H7 (cell line): ENCODE measurements at regions not wholly inside any gene's neighbourhood (a gene's known extent, or its start where the extent isn't known, plus 50 kb on each side); places are given as distances from the start of the nearest gene placed in this dataset.

ENCODE experiments used
- DNase-seq: peaks from one replicate; pipeline ENCODE4 v3.0.0; 2012
- H3K27me3 ChIP-seq: 2 replicates; pipeline ENCODE4 v1.6.0; 2011; ENCODE audit warnings: mild to moderate bottlenecking, low read length; ENCODE audit not compliant: control insufficient read depth, insufficient read depth
- H3K36me3 ChIP-seq: replicated peaks from 2 replicates; pipeline ENCODE4 v1.5.1; 2011; ENCODE audit warnings: low read length; ENCODE audit not compliant: control insufficient read depth, insufficient read depth
- H3K4me3 ChIP-seq: 2 replicates; pipeline ENCODE4 v1.5.1; 2011; ENCODE audit warnings: low read depth, mild to moderate bottlenecking, control low read depth, low read length, moderate library complexity; ENCODE audit not compliant: insufficient read depth

DNA sequence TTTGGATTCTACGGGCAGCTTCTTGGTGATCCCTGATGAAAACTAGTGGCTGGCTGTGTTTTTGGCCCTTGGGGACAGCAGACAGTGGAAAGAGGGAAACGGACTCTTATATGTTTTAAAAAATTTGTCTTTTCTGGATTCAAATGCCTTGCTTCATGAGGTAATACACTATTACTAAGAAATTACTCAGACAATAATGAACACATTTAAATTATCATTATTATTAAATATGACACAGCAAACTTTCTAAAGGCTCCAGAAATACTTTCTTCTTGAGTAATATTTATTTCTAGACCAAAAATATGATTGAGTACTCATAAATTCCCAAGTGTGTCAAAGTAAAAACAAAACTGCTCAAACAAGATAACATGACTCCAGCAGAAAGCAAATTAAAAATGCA lies 520.7 kb upstream of the AADAT start:
- no peak for DNase-seq
- Histone ChIP-seq H3K27me3 (no peaks in the 10 kb centered on the region), H3K36me3 (no peaks in the 10 kb centered on the region), H3K4me3 (no peak overlapping the region)

DNA sequence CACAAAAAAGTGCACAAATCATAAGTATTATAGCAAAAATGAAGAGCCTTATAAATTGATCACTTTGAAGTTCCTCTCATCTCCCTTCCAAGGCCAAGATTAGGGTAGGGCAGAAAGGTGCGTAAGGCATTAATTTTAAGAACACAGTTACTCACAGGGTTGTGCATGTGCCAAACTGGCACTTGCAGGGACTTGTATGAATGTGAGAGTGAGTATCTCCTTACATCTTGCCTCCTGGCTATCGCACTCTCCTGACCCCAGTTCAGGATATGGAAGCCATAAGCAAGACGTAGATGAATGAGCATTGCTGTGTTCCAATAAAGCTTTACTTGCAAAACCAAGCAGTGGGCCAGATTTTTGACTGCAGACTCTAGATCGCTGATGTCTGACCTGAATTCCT lies 510.1 kb upstream of the AADAT start:
- Histone ChIP-seq H3K27me3 (no peaks in the 10 kb centered on the region), H3K4me3 (no peak overlapping the region), H3K36me3 (no peaks in the 10 kb centered on the region)
- no peak for DNase-seq

DNA sequence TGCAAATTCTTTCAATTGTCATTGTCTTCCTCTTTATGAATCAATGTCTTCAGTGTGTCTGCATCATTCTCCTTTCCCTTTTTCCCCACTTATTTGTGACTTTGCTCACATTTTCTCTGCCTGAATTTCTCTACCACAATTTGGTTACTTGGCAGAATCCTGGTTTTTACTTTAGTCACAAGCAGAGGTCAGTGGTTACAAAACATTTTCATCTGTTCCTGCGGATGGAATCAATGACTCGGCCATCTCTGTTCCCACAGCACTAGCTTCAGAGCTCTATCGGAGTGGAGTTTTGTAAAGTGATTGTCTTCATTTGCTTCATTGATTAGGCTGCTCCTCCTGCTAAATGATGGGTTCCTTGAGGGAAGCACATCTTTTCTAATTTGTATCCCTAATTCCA lies 501.3 kb upstream of the AADAT start:
- DNase-seq: no peak
- H3K36me3 ChIP-seq: no peaks in the 10 kb centered on the region
- no peaks in the 10 kb centered on the region for H3K27me3 ChIP-seq
- H3K4me3 ChIP-seq: no peak overlapping the region

DNA sequence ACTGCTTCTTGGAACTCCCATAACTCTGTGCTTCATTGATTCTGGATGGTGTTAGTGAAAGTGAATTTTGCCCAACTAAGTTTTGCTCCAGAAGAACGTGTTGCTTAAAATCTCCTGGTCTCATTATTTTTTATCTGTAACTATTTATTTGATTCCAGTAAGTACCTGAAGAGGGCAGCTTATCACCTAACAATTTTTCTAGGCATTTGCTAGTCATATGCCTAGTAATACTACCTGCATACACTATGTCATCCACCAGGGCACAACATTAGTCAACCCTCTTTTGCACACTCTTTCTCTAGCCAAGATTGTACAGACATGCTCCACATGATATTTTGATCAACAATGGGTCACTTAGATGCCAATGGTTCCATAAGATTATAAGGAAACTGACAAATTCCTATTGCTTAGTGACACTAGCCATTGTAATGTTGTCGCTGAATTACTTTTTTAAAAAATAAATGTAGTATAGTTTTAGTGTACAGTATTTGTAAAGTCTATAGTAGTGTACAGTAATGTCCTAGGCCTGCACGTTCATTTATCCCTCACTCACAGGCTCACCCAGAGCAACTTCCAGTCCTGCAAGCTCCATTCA lies 499.9 kb upstream of the AADAT start:
- DNase-seq: peak; percentile 2
- H3K27me3 ChIP-seq: no peaks in the 10 kb centered on the region
- no peaks in the 10 kb centered on the region for H3K36me3 ChIP-seq
- no peak overlapping the region for H3K4me3 ChIP-seq

DNA sequence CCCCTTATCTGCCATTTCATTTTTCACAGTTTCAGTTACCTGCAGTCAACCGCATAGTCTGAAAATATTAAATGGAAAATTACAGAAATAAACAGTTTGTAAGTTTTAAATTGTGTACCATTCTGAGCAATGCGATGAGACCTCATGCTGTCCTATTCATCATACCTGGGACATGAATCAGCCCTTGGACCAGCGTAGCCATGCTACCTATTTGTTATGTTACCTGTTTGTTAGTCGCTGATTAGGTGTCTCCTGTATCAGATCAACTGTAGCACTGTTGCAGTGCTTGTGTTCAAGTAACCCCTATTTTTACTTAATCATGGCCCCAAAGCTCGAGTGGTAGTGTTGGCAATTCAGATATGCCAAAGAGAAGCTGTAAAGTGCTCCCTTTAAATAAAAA lies 492.2 kb upstream of the AADAT start:
- H3K27me3 ChIP-seq: no peaks in the 10 kb centered on the region
- H3K36me3 ChIP-seq: no peaks in the 10 kb centered on the region
- H3K4me3 ChIP-seq: no peak overlapping the region
- DNase-seq: no peak

DNA sequence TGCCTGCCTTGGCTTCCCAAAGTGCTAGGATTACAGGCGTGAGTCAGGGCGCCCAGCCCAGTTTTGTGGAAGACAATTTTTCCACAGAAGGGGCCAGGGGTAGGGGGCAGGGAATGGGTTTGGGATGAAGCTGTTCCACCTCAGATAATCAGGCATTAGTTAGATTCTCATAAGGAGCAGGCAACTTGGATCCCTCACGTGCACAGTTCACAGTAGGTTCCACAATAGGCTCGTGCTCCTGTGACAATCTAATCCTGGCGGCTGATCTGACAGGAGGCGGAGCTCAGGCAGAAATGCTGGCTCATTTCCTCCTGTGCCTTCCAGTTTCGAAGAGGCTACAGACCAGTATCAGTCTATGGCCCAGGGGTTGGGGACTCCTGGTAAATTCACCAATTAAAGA lies 491.6 kb upstream of the AADAT start:
- no peak for DNase-seq

DNA sequence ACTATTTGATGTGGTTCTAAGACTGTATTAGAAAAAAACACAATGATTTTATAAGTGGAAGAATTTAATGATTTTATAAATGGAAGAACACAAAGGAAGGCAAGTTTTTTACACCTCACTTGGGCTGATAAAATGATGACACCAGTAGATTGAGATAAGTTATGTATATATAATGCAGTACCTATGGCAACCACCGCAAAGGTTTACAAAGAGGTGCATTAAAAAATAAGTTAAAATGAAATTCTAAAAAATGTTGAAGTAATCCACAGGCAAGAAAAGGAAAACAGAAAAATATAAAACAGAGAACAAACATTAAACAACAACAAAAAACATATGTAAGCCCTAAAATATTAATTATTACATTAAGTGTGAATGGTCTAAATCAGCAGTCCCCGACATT lies 490.9 kb upstream of the AADAT start:
- Histone ChIP-seq H3K27me3 (no peaks in the 10 kb centered on the region), H3K36me3 (no peaks in the 10 kb centered on the region), H3K4me3 (no peak overlapping the region)
- DNase-seq: no peak

More for the DNA sequence above, 491.6 kb upstream of the AADAT start:
- Histone ChIP-seq H3K36me3 (no peaks in the 10 kb centered on the region), H3K27me3 (no peaks in the 10 kb centered on the region), H3K4me3 (no peak overlapping the region)

DNA sequence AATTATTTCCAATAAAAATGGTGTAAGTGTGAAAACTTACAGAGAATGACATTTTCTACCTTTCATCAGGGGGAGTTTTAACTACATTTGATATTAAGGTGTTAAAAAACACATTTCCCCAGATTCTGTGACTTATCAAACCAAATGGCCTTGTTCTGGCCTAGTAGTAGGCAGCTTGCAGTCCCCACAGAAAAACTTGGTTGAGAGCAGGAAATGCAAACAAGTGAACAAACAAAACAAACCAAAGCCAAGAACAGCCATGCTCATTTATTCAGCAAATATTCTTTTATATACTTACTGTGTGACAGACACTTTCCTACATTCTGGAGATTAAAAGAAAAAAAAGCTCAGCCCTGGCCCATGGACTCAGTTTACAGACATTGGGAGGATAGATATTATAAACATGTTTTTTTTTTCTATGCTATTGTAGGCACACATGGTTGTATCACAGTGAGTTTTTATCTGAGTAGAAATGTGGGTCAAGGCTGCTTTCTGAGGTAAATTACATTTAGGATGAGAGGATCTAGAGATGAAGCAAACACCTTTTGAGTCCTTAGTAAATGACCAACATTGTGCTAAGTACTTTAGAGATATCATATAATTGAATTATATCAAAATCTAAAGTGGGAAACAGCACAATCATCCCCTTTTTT lies 449.2 kb upstream of the AADAT start:
- no peak for DNase-seq
- Histone ChIP-seq H3K36me3 (no peaks in the 10 kb centered on the region), H3K27me3 (no peaks in the 10 kb centered on the region), H3K4me3 (no peak overlapping the region)

DNA sequence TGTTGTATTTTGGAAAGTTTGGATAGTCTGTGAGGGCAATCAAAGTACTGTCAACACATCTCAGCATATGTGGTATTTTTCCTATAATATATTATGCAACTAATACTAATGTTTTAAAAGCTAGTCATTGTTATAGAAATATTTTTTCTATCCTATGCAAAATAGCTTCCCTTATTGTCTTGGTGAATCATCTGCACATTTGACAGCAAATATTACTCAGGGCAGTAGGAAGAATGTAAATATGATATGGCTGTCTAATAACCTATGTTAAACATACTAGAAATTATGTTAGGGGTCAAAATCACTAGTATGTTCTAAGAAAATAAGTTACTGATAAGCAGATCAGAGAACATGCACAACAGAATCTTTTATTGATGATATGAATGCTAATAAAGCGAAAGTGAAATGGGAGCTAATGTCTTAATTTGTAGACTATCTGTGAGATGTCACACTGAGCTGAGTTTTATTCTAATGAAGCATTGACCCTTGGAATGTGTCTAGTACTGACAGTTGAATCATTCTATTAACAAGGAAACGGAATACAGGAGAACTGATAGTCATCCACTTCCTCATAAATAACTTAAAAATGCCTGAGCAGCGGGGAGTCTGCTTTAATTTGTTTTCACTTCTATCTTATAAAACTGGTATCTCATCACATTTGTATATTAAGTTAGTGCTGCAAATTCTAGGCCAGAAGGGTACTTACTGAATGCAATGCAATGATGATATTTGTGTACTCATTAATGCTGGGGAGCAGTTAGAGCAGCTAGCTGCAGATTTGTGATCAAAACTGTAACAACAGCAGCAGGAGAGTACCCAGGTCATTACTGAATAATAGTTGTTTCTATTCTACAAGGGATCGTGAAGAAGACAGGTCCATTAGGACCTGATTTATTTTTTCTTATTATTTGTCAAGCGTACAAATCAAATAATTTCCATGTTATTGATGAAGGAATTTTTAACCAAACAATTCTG lies 440.3 kb upstream of the AADAT start:
- Histone ChIP-seq H3K4me3 (no peak overlapping the region), H3K27me3 (no peaks in the 10 kb centered on the region), H3K36me3 (no peaks in the 10 kb centered on the region)
- DNase-seq: no peak

DNA sequence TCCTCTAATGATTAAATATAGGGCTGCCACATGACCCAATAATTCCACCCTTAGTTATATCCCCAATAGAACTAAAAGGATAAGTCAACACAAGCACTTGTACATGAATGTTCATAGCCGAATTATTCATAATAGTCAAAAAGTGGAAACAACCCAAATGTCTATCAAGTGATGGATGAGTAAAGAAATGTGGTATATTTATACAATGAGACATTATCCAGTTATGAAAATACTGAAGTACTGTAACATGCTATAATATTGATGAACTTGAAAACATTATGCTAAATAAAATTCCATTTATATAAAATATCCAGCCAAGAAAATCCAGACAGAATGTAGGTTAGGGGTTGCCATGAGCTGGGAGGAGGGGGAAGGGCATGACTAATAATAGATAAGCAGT lies 436.7 kb upstream of the AADAT start:
- DNase-seq: no peak
- no peaks in the 10 kb centered on the region for H3K36me3 ChIP-seq
- H3K27me3 ChIP-seq: no peaks in the 10 kb centered on the region
- H3K4me3 ChIP-seq: no peak overlapping the region

DNA sequence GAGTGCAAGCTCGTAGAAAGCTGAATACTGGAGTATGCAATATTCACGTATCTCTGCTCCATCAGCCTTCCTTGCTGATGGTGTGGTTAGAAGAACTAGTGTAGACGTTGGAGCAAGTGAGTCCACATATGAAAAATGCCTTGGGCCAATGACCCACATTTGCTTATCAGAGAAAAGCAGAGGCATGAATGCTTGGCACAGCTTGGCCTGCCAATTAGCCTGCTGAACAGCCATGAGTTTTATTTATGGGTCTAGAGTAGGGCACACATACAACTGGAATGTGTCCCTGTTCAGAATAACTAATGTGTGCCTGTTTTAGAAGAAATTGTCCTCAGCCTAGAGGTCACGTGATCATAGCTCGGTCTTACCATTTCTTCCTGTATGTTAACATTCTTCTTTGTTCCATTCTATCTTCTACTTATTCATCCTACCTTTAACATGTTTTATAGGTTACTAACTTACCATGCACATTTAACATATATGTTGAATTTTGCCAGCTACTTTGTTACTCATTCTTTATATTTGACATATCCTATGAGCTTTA lies 432.7 kb upstream of the AADAT start:
- DNase-seq: no peak
- Histone ChIP-seq H3K4me3 (no peak overlapping the region), H3K27me3 (no peaks in the 10 kb centered on the region), H3K36me3 (no peaks in the 10 kb centered on the region)

DNA sequence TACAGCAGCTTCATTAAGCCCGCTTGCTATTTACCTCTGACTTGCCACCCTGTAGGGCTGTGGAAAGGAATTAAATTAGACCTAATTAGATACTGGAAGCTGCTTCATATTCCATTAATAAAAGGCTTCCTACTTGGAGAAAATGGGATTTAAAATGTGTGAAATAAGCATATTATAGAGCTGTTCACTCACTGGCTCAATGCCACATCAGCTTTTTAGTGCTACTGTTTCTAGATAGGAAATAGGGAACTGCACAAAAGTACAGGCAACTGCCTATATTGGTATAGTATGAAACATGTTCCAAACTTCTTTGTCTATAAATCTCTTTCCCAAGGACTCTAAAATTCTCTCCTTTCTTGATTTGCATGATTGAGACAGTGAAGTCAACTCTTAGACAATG lies 407.9 kb upstream of the AADAT start:
- Histone ChIP-seq H3K27me3 (no peaks in the 10 kb centered on the region), H3K36me3 (no peaks in the 10 kb centered on the region), H3K4me3 (no peak overlapping the region)
- no peak for DNase-seq

DNA sequence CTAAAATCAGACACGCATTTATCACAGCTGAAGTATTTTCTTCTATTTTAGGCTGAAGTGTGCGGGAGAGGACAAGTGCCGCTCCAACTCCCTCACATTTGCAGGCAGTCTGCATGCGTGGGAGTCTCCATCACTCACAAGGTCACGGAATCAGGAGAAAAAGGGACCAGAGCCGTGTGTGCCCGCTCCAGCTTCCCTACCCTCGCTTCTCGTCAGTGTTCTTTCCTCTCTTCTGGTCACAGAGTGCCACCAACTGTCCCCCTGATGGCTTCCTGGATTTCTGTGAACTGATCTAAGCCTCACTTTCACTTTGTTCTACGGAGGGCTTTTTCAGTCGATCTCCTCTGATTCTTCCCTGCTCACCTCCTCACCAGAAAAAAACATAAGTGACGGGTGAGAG lies 407.4 kb upstream of the AADAT start:
- no peaks in the 10 kb centered on the region for H3K36me3 ChIP-seq
- DNase-seq: no peak
- no peak overlapping the region for H3K4me3 ChIP-seq
- no peaks in the 10 kb centered on the region for H3K27me3 ChIP-seq

DNA sequence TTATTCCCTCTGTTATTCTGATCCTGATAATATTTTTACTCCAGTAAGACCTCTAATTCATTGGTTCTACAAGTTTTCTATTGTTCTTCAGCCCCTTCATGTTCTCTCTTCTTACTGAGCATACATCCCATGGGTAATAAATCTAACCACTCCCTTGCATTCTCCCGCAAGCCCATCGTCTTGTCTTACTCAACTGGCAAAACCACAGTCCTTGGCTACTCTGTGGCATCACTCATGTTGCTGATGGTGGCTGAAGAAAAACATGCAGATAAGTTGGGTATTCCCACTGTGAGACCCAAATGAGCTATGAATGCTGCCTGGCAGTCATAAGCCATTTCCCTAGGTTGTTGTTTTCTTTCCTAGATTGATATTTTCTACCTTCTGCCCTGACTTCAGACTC lies 402.2 kb upstream of the AADAT start:
- H3K36me3 ChIP-seq: no peaks in the 10 kb centered on the region
- H3K27me3 ChIP-seq: no peaks in the 10 kb centered on the region
- no peak overlapping the region for H3K4me3 ChIP-seq
- no peak for DNase-seq

DNA sequence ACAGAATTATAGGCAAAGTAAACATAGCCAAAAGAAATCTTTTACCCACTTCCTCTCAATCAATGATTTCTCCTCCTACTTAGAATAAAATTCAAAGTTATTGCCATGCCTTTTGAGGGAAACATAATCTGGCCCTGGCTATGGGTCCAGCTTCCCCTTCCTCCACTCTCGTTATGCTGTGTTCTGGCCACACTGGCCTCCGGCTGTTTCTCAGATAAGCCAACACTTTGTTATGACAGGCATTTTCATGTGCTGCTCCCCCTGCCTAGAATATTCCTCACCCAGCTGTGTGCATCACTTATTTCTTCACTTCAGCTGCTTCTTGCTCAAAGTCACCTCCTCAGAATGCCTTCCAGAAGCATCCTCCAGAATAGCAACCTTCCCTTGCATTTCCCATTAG lies 386.6 kb upstream of the AADAT start:
- Histone ChIP-seq H3K36me3 (no peaks in the 10 kb centered on the region), H3K4me3 (no peak overlapping the region), H3K27me3 (no peaks in the 10 kb centered on the region)
- DNase-seq: no peak
